ENCODE measurements at regions not wholly inside any gene's neighbourhood (a gene's known extent, or its start where the extent isn't known, plus 50 kb on each side); places are given as distances from the start of the nearest gene placed in this dataset.

- Mint-ChIP-seq H3K9me3 (no peaks in the 10 kb centered on the region; the same call in 1 of the 2 replicates), H3K36me3 (ENCODE audit: low read depth) (0 out of 2 replicates have a peak, but pooled peaks cover 5% of the 10 kb centered on the region)
- TF ChIP-seq, protein P1, sequence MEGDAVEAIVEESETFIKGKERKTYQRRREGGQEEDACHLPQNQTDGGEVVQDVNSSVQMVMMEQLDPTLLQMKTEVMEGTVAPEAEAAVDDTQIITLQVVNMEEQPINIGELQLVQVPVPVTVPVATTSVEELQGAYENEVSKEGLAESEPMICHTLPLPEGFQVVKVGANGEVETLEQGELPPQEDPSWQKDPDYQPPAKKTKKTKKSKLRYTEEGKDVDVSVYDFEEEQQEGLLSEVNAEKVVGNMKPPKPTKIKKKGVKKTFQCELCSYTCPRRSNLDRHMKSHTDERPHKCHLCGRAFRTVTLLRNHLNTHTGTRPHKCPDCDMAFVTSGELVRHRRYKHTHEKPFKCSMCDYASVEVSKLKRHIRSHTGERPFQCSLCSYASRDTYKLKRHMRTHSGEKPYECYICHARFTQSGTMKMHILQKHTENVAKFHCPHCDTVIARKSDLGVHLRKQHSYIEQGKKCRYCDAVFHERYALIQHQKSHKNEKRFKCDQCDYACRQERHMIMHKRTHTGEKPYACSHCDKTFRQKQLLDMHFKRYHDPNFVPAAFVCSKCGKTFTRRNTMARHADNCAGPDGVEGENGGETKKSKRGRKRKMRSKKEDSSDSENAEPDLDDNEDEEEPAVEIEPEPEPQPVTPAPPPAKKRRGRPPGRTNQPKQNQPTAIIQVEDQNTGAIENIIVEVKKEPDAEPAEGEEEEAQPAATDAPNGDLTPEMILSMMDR (IDR thresholded peaks at IDR 0.05): no peak
These were observed 228.9 kb downstream of the ACKR3 start for GRCh38 chr2:236798491-236798890.

GRCh38 chr2:236799391-236800026 lies 229.9 kb downstream of the ACKR3 start:
- DNase-seq: no peak
- no peak overlapping the region for H3K4me3 Mint-ChIP-seq

More at GRCh38 chr2:236798491-236798890, 228.9 kb downstream of the ACKR3 start:
- H3K27me3 Mint-ChIP-seq (ENCODE audit: insufficient read depth): peaks cover 18% of the 10 kb centered on the region
- H3K27ac Mint-ChIP-seq: no peak overlapping the region
- H3K4me3 Mint-ChIP-seq: no peak overlapping the region
- DNase-seq: no peak
- no peaks in the 10 kb centered on the region for H3K4me1 Mint-ChIP-seq (ENCODE audit: low read depth)

GRCh38 chr2:236802862-236803261 lies 233.2 kb downstream of the ACKR3 start:
- TF ChIP-seq, protein P1 (IDR thresholded peaks at IDR 0.05): no peak
- Mint-ChIP-seq H3K4me3 (no peak overlapping the region), H3K36me3 (ENCODE audit: low read depth) (peaks cover 5% of the 10 kb centered on the region; the same call in 1 of the 2 replicates), H3K27me3 (ENCODE audit: insufficient read depth) (peaks cover 9% of the 10 kb centered on the region), H3K9me3 (peaks cover 13% of the 10 kb centered on the region), H3K4me1 (ENCODE audit: low read depth) (no peaks in the 10 kb centered on the region), H3K27ac (no peak overlapping the region)
- no peak for DNase-seq

More at GRCh38 chr2:236799391-236800026, 229.9 kb downstream of the ACKR3 start:
- TF ChIP-seq, protein P1 (IDR thresholded peaks at IDR 0.05): no peak
- Mint-ChIP-seq H3K4me1 (ENCODE audit: low read depth) (no peaks in the 10 kb centered on the region), H3K36me3 (ENCODE audit: low read depth) (0 out of 2 replicates have a peak, but pooled peaks cover 5% of the 10 kb centered on the region), H3K27me3 (ENCODE audit: insufficient read depth) (peaks cover 17% of the 10 kb centered on the region), H3K9me3 (no peaks in the 10 kb centered on the region; the same call in 1 of the 2 replicates), H3K27ac (no peak overlapping the region)

DNA sequence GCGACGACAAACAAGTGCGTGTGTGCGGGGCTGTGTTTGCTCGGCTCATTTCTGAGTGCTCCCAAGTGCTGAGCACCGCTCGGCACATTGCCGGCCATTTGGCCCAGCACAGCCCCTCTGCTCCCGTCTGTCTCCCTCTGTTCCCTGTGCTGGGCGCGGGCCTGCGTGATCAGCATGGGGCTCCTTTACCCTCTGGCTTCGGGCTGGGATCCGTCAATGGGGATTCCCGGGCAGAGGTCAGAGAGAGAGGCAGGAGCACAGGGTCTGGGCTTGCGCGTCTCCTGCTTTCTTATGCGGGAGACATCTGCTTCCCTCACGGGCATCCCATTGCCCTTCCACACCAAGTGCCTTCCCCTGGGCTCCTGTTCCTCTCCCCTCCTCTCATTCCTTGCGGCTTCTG lies 234.0 kb downstream of the ACKR3 start:
- H3K27ac Mint-ChIP-seq: no peak overlapping the region
- peaks cover 5% of the 10 kb centered on the region; the same call in 1 of the 2 replicates for H3K36me3 Mint-ChIP-seq (ENCODE audit: low read depth)
- no peak for DNase-seq
- no peaks in the 10 kb centered on the region for H3K4me1 Mint-ChIP-seq (ENCODE audit: low read depth)
- TF ChIP-seq, protein P1 (IDR thresholded peaks at IDR 0.05): no peak
- H3K9me3 Mint-ChIP-seq: peaks cover 18% of the 10 kb centered on the region
- peaks cover 9% of the 10 kb centered on the region for H3K27me3 Mint-ChIP-seq (ENCODE audit: insufficient read depth)
- no peak overlapping the region for H3K4me3 Mint-ChIP-seq

DNA sequence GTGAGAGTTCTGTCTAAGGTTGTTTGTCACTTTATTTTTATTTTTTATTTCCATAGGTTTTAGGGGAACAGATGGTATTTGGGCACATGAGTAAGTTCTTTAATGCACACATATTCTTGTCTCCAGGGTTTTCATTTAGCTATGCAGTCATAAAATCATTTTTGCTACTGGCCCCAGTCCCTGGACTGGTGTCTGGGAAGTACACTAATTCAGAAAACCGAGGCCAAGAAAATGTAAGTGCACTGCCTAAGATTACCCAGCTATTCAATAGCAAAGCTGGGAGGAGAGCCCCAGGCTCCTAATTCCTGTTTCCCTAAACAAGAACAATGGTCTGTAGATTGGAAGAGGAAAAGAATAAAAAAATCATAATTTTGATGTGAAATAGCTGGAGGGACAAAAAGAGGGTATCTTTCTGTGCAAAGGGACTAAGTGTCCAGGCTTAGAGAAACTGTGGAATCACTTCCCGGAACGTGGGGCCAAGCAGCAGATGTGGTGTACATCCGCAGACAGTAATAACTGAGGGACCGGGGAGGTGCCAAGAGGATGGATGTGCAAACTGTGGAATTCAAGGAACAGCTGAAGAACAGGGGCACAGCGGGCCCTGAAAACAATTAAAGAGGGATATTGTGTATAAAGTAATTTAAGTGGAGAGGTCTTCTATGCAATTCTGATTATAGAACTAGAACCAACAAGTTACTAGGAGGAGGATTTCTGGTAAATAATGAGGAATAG lies 236.3 kb downstream of the ACKR3 start:
- Mint-ChIP-seq H3K4me3 (no peak overlapping the region), H3K27ac (no peak overlapping the region), H3K4me1 (ENCODE audit: low read depth) (no peaks in the 10 kb centered on the region), H3K9me3 (peaks cover 32% of the 10 kb centered on the region), H3K36me3 (ENCODE audit: low read depth) (peaks cover 3% of the 10 kb centered on the region; the same call in 1 of the 2 replicates), H3K27me3 (ENCODE audit: insufficient read depth) (peaks cover 9% of the 10 kb centered on the region)
- TF ChIP-seq, protein P1 (IDR thresholded peaks at IDR 0.05): no peak
- no peak for DNase-seq

All from HFFc6 (cell line).